ENCODE measurements at regions not wholly inside any gene's neighbourhood (a gene's known extent, or its start where the extent isn't known, plus 50 kb on each side); places are given as distances from the start of the nearest gene placed in this dataset.

DNA sequence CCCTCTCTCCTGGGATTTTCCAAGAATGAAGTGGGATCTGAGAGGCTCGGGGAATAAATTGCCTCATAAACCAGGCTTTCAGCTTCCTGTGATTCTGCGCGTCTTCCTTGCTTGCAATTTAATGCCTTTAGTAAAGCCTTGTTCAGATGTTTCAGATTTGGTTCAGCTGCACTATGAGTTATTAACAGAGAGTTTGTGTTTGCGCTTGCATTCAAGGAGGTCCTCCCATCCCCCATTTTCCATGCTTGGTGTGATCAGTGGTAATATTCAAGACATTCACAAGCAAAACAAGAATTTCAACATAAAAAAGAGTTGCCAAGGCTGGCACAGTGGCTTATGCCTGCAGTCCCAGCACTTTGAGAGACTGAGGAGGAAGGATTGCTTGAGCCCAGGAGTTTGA lies 1068.9 kb downstream of the TYW1 start:
- Histone ChIP-seq H3K4me1 (ENCODE audit: low read length) (no peaks in the 10 kb centered on the region), H3K79me2 (ENCODE audit: low read length) (no peaks in the 10 kb centered on the region), H2AFZ (ENCODE audit: low read depth, low read length) (no peak overlapping the region), H3K36me3 (replicated peaks; ENCODE audit: low read depth, low read length) (no peaks in the 10 kb centered on the region), H3K27ac (ENCODE audit: low read length) (no peak overlapping the region), H3K9me3 (ENCODE audit: insufficient read depth, low read length) (no peaks in the 10 kb centered on the region), H3K4me3 (ENCODE audit: low read length) (no peak overlapping the region), H4K20me1 (ENCODE audit: insufficient read depth, low read length) (no peaks in the 10 kb centered on the region), H3K4me2 (ENCODE audit: low read length) (no peak overlapping the region), H3K27me3 (ENCODE audit: low read depth, low read length) (no peaks in the 10 kb centered on the region), H3K9ac (ENCODE audit: low read length) (no peak overlapping the region)
- no peak for TF ChIP-seq EZH2phosphoT487 (IDR thresholded peaks at IDR 0.05; ENCODE audit: low read depth)
- TF ChIP-seq, protein P1, sequence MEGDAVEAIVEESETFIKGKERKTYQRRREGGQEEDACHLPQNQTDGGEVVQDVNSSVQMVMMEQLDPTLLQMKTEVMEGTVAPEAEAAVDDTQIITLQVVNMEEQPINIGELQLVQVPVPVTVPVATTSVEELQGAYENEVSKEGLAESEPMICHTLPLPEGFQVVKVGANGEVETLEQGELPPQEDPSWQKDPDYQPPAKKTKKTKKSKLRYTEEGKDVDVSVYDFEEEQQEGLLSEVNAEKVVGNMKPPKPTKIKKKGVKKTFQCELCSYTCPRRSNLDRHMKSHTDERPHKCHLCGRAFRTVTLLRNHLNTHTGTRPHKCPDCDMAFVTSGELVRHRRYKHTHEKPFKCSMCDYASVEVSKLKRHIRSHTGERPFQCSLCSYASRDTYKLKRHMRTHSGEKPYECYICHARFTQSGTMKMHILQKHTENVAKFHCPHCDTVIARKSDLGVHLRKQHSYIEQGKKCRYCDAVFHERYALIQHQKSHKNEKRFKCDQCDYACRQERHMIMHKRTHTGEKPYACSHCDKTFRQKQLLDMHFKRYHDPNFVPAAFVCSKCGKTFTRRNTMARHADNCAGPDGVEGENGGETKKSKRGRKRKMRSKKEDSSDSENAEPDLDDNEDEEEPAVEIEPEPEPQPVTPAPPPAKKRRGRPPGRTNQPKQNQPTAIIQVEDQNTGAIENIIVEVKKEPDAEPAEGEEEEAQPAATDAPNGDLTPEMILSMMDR (IDR thresholded peaks at IDR 0.05; ENCODE audit: low read depth, low read length) = no peak

DNA sequence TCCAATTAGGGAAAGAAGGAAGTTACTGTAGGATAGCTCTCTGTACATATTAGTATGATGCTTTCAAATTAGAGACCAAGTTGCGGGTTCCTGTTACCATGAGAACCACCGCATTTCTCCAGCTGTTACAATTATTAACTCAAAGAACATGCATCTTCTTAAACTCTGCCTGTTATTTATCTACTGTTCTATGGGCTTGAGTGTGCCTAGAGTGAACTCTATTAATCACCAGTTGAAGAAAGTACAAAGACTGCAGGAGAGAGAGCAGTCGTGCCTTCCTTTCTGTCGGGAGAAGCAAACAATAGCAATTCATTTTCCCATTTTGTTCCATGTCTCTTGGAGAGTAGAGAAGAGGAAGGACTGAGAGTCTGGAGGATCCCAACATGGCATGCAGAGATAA lies 1071.2 kb downstream of the TYW1 start:
- Histone ChIP-seq H4K20me1 (ENCODE audit: insufficient read depth, low read length) (no peaks in the 10 kb centered on the region), H2AFZ (ENCODE audit: low read depth, low read length) (no peak overlapping the region), H3K27ac (ENCODE audit: low read length) (no peak overlapping the region), H3K9ac (ENCODE audit: low read length) (no peak overlapping the region), H3K4me1 (ENCODE audit: low read length) (no peaks in the 10 kb centered on the region), H3K27me3 (ENCODE audit: low read depth, low read length) (no peaks in the 10 kb centered on the region), H3K36me3 (replicated peaks; ENCODE audit: low read depth, low read length) (no peaks in the 10 kb centered on the region), H3K4me3 (ENCODE audit: low read length) (no peak overlapping the region), H3K79me2 (ENCODE audit: low read length) (no peaks in the 10 kb centered on the region), H3K4me2 (ENCODE audit: low read length) (no peak overlapping the region), H3K9me3 (ENCODE audit: insufficient read depth, low read length) (no peaks in the 10 kb centered on the region)
- TF ChIP-seq, protein P1 (IDR thresholded peaks at IDR 0.05; ENCODE audit: low read depth, low read length) = no peak
- TF ChIP-seq EZH2phosphoT487 (IDR thresholded peaks at IDR 0.05; ENCODE audit: low read depth) = no peak

DNA sequence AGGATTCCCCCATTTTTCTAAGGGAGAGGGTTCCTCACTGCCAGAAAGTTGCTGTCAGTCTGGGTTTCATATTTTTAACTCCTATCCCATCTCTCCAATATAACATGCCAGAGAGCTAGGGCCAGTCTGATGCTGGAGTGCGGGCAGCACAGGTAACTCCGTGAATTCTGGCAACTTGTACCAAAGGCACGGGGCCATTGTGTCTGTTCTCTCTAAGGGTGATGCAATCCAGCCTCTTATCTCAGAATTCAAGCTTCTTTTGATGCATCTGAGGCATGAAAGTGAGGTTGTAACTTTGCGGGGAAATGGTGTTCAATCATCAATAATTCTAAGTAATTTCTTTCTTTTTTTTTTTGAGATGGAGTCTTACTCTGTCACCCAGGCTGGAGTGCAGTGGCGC lies 1074.4 kb downstream of the TYW1 start:
- Histone ChIP-seq H4K20me1 (ENCODE audit: insufficient read depth, low read length) (no peaks in the 10 kb centered on the region), H3K4me2 (ENCODE audit: low read length) (no peak overlapping the region), H3K79me2 (ENCODE audit: low read length) (no peaks in the 10 kb centered on the region), H3K27ac (ENCODE audit: low read length) (no peak overlapping the region), H2AFZ (ENCODE audit: low read depth, low read length) (no peak overlapping the region), H3K36me3 (replicated peaks; ENCODE audit: low read depth, low read length) (no peaks in the 10 kb centered on the region), H3K9ac (ENCODE audit: low read length) (no peak overlapping the region), H3K27me3 (ENCODE audit: low read depth, low read length) (no peaks in the 10 kb centered on the region), H3K9me3 (ENCODE audit: insufficient read depth, low read length) (no peaks in the 10 kb centered on the region), H3K4me1 (ENCODE audit: low read length) (no peaks in the 10 kb centered on the region), H3K4me3 (ENCODE audit: low read length) (no peak overlapping the region)
- TF ChIP-seq, protein P1 (IDR thresholded peaks at IDR 0.05; ENCODE audit: low read depth, low read length) = no peak
- no peak for TF ChIP-seq EZH2phosphoT487 (IDR thresholded peaks at IDR 0.05; ENCODE audit: low read depth)

DNA sequence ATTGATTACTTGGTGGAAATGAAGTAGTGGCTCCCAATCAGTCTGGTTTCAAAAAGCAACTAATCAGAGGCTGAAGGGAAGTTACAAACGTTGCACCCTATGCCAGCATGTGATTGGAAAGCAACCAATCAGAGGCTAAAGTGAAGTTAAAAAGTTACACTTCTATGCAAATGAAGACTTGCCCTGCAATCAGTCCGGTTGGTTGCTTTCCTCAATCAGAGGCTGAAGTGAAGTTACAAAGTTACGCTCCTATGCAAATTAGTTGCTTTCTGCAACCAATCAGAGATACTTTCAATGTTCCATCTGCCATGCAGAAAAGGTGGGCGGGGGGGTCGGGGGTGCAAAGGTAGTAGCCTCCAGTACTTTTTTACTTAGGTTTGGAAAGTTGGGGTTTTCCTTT lies 1077.1 kb downstream of the TYW1 start:
- no peak overlapping the region for H3K27ac ChIP-seq (ENCODE audit: low read length)
- no peak overlapping the region for H2AFZ ChIP-seq (ENCODE audit: low read depth, low read length)
- no peak for TF ChIP-seq EZH2phosphoT487 (IDR thresholded peaks at IDR 0.05; ENCODE audit: low read depth)
- TF ChIP-seq, protein P1 (IDR thresholded peaks at IDR 0.05; ENCODE audit: low read depth, low read length) = no peak
- H3K27me3 ChIP-seq (ENCODE audit: low read depth, low read length) = no peaks in the 10 kb centered on the region
- H3K79me2 ChIP-seq (ENCODE audit: low read length) = no peaks in the 10 kb centered on the region
- H3K4me2 ChIP-seq (ENCODE audit: low read length) = no peak overlapping the region
- no peaks in the 10 kb centered on the region for H3K9me3 ChIP-seq (ENCODE audit: insufficient read depth, low read length)
- H4K20me1 ChIP-seq (ENCODE audit: insufficient read depth, low read length) = no peaks in the 10 kb centered on the region
- H3K9ac ChIP-seq (ENCODE audit: low read length) = no peak overlapping the region
- no peaks in the 10 kb centered on the region for H3K36me3 ChIP-seq (replicated peaks; ENCODE audit: low read depth, low read length)
- no peaks in the 10 kb centered on the region for H3K4me1 ChIP-seq (ENCODE audit: low read length)
- no peak overlapping the region for H3K4me3 ChIP-seq (ENCODE audit: low read length)

All from OCI-LY3 (cell line).